Neural cell (in vitro differentiated cells): ENCODE measurements at regions not wholly inside any gene's neighbourhood (a gene's known extent, or its start where the extent isn't known, plus 50 kb on each side); places are given as distances from the start of the nearest gene placed in this dataset.

Experiments used
- CTCF ChIP-seq: fragments of 450-650 bp; IDR thresholded peaks from 2 replicates; pipeline ENCODE4 v1.5.1; 2014; ENCODE audit warnings: antibody characterized with exemption, mild to moderate bottlenecking, moderate library complexity; ENCODE audit not compliant: poor library complexity, severe bottlenecking
- EP300 ChIP-seq: fragments of 450-650 bp; conservative IDR thresholded peaks from 2 replicates; pipeline ENCODE4 v1.6.1; 2014; ENCODE audit warnings: antibody characterized with exemption, mild to moderate bottlenecking, moderate library complexity; ENCODE audit not compliant: poor library complexity, severe bottlenecking
- EZH2 ChIP-seq: fragments of 200-600, 300-800 bp; shearing (Covaris generic), sonication (generic); IDR thresholded peaks from 2 replicates; pipeline ENCODE4 v1.6.1; 2014; ENCODE audit warnings: antibody characterized with exemption, low read length, borderline replicate concordance, mild to moderate bottlenecking; ENCODE audit not compliant: insufficient read depth, poor library complexity, severe bottlenecking
- SMC3 ChIP-seq: fragments of 450-650 bp; conservative IDR thresholded peaks from 2 replicates; pipeline ENCODE4 v1.6.1; 2014; ENCODE audit warnings: antibody characterized with exemption, mild to moderate bottlenecking, moderate library complexity; ENCODE audit not compliant: poor library complexity

- no peak for TF ChIP-seq CTCF
- no peak for TF ChIP-seq SMC3
- TF ChIP-seq EP300: no peak
- TF ChIP-seq EZH2: no peak
Measured at GRCh38 chr7:96400518-96400917, 78.6 kb upstream of the SLC25A13 start.
